ENCODE measurements at regions not wholly inside any gene's neighbourhood (a gene's known extent, or its start where the extent isn't known, plus 50 kb on each side); places are given as distances from the start of the nearest gene placed in this dataset.

GRCh38 chr1:106754957-106755356 is 301.5 kb upstream of the PRMT6 start:
- DNase-seq (ENCODE audit: low spot score), result no peak

GRCh38 chr1:106755682-106756406 is 300.6 kb upstream of the PRMT6 start:
- DNase-seq (ENCODE audit: low spot score), result no peak

- no peak for DNase-seq (ENCODE audit: low spot score)
Observed at GRCh38 chr1:106756752-106757151, 299.7 kb upstream of the PRMT6 start.

- DNase-seq (ENCODE audit: low spot score), result no peak
Observed at GRCh38 chr1:106768077-106768476, 288.4 kb upstream of the PRMT6 start.

- DNase-seq (ENCODE audit: low spot score), result no peak
Observed at GRCh38 chr1:106768501-106768900, 288.0 kb upstream of the PRMT6 start.

- DNase-seq (ENCODE audit: low spot score), result no peak
Observed at GRCh38 chr1:106773206-106773605, 283.3 kb upstream of the PRMT6 start.

GRCh38 chr1:106780066-106780465 is 276.4 kb upstream of the PRMT6 start:
- no peak for DNase-seq (ENCODE audit: low spot score)

GRCh38 chr1:106780806-106781569 is 275.5 kb upstream of the PRMT6 start:
- DNase-seq (ENCODE audit: low spot score), result no peak

GRCh38 chr1:106785176-106785575 is 271.3 kb upstream of the PRMT6 start:
- DNase-seq (ENCODE audit: low spot score), result no peak

GRCh38 chr1:106787520-106787919 is 269.0 kb upstream of the PRMT6 start:
- DNase-seq (ENCODE audit: low spot score), result no peak

- DNase-seq (ENCODE audit: low spot score), result no peak
Observed at GRCh38 chr1:106789686-106790085, 266.8 kb upstream of the PRMT6 start.

GRCh38 chr1:106791041-106791440 is 265.4 kb upstream of the PRMT6 start:
- DNase-seq (ENCODE audit: low spot score), result no peak

- no peak for DNase-seq (ENCODE audit: low spot score)
Observed at GRCh38 chr1:106793651-106794050, 262.8 kb upstream of the PRMT6 start.

- no peak for DNase-seq (ENCODE audit: low spot score)
Observed at GRCh38 chr1:106798991-106799390, 257.5 kb upstream of the PRMT6 start.

- no peak for DNase-seq (ENCODE audit: low spot score)
Observed at GRCh38 chr1:106802181-106802580, 254.3 kb upstream of the PRMT6 start.

- DNase-seq (ENCODE audit: low spot score), result no peak
Observed at GRCh38 chr1:106814418-106814817, 242.1 kb upstream of the PRMT6 start.

- DNase-seq (ENCODE audit: low spot score), result no peak
Observed at GRCh38 chr1:106817575-106817974, 238.9 kb upstream of the PRMT6 start.

GRCh38 chr1:106831511-106831910 is 225.0 kb upstream of the PRMT6 start:
- DNase-seq (ENCODE audit: low spot score), result no peak

GRCh38 chr1:106836708-106837107 is 219.8 kb upstream of the PRMT6 start:
- DNase-seq (ENCODE audit: low spot score), result no peak

- no peak for DNase-seq (ENCODE audit: low spot score)
Observed at GRCh38 chr1:106843518-106843917, 213.0 kb upstream of the PRMT6 start.

GRCh38 chr1:106846656-106847055 is 209.8 kb upstream of the PRMT6 start:
- no peak for DNase-seq (ENCODE audit: low spot score)

- DNase-seq (ENCODE audit: low spot score), result no peak
Observed at GRCh38 chr1:106861110-106861509, 195.4 kb upstream of the PRMT6 start.

GRCh38 chr1:106868828-106869227 is 187.6 kb upstream of the PRMT6 start:
- no peak for DNase-seq (ENCODE audit: low spot score)
